ENCODE measurements at regions not wholly inside any gene's neighbourhood (a gene's known extent, or its start where the extent isn't known, plus 50 kb on each side); places are given as distances from the start of the nearest gene placed in this dataset.

DNA sequence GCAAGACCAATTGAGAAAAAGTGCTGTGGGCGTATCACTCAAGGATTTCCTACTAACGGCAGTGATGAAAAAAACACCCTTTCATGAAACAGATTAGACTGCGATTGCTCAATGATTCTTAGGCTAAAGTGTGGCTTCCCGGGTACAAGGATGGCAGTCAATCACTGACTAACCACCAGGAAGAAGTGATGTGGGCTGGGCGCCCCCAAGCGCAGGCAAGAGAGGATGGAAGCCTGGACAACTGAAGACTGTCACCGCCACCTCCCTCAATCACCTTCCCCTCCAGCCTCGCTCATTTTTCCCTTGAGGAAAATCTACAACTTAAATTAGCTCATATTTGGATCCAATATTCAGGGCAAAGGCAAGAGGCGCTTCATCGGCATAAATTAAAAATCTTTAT lies 707.2 kb downstream of the MTRR start:
- H3K27me3 ChIP-seq (ENCODE audit: insufficient read depth, low read depth): no peaks in the 10 kb centered on the region
- no peaks in the 10 kb centered on the region for H3K79me2 ChIP-seq (ENCODE audit: insufficient read depth, low read depth)

DNA sequence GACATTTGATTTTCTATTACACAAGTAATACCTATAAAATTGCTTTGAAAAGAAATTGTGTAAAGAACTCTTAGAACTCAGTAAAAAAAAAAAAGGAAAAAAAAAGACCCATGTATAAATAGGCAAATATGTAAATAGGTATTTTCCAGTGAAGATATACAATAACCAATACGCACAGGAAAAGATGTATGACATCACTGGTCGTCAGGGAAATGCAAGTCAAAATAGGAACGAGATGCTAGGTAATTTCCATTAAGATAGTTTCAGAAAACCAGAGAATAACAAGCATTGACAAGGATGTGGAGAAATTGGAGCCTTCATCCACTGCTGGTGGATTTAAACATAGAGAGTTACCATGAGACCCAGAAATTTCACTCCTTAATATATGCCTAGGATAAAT lies 708.8 kb downstream of the MTRR start:
- no peak overlapping the region for H3K4me3 ChIP-seq (IDR thresholded peaks at IDR 0.05; ENCODE audit: insufficient read depth, low read depth, low read length)
- H3K79me2 ChIP-seq (ENCODE audit: insufficient read depth, low read depth): no peaks in the 10 kb centered on the region
- TF ChIP-seq CTCF (conservative IDR thresholded peaks at IDR 0.05; ENCODE audit: low read depth, low read length): no peak
- H3K9ac ChIP-seq: no peak overlapping the region
- H3K27me3 ChIP-seq (ENCODE audit: insufficient read depth, low read depth): no peaks in the 10 kb centered on the region
- no peak overlapping the region for H2AFZ ChIP-seq (ENCODE audit: low read depth)
- no peaks in the 10 kb centered on the region for H4K20me1 ChIP-seq (ENCODE audit: insufficient read depth)
- H3K36me3 ChIP-seq (ENCODE audit: insufficient read depth): no peaks in the 10 kb centered on the region
- no peak overlapping the region for H3K27ac ChIP-seq
- no peak overlapping the region for H3K4me2 ChIP-seq
- H3K4me1 ChIP-seq (ENCODE audit: low read depth, poor library complexity, severe bottlenecking): no peaks in the 10 kb centered on the region

More for the DNA sequence above, 707.2 kb downstream of the MTRR start:
- no peak overlapping the region for H2AFZ ChIP-seq (ENCODE audit: low read depth)
- H3K9ac ChIP-seq: no peak overlapping the region
- no peak overlapping the region for H3K4me2 ChIP-seq
- no peaks in the 10 kb centered on the region for H3K36me3 ChIP-seq (ENCODE audit: insufficient read depth)
- H3K27ac ChIP-seq: no peak overlapping the region
- H3K4me3 ChIP-seq (IDR thresholded peaks at IDR 0.05; ENCODE audit: insufficient read depth, low read depth, low read length): no peak overlapping the region
- no peaks in the 10 kb centered on the region for H4K20me1 ChIP-seq (ENCODE audit: insufficient read depth)
- no peak for TF ChIP-seq CTCF (conservative IDR thresholded peaks at IDR 0.05; ENCODE audit: low read depth, low read length)
- H3K4me1 ChIP-seq (ENCODE audit: low read depth, poor library complexity, severe bottlenecking): no peaks in the 10 kb centered on the region

GRCh38 chr5:8580298-8580697 lies 711.4 kb downstream of the MTRR start:
- Histone ChIP-seq H3K9ac (no peak overlapping the region), H3K27me3 (ENCODE audit: insufficient read depth, low read depth) (no peaks in the 10 kb centered on the region), H3K4me1 (ENCODE audit: low read depth, poor library complexity, severe bottlenecking) (no peaks in the 10 kb centered on the region), H3K4me2 (no peak overlapping the region), H3K4me3 (IDR thresholded peaks at IDR 0.05; ENCODE audit: insufficient read depth, low read depth, low read length) (no peak overlapping the region), H2AFZ (ENCODE audit: low read depth) (no peak overlapping the region), H4K20me1 (ENCODE audit: insufficient read depth) (no peaks in the 10 kb centered on the region), H3K36me3 (ENCODE audit: insufficient read depth) (no peaks in the 10 kb centered on the region), H3K79me2 (ENCODE audit: insufficient read depth, low read depth) (no peaks in the 10 kb centered on the region), H3K27ac (no peak overlapping the region)
- no peak for TF ChIP-seq CTCF (conservative IDR thresholded peaks at IDR 0.05; ENCODE audit: low read depth, low read length)

GRCh38 chr5:8581047-8581446 lies 712.1 kb downstream of the MTRR start:
- H3K4me2 ChIP-seq: no peak overlapping the region
- H3K9ac ChIP-seq: no peak overlapping the region
- TF ChIP-seq CTCF (conservative IDR thresholded peaks at IDR 0.05; ENCODE audit: low read depth, low read length): no peak
- H3K36me3 ChIP-seq (ENCODE audit: insufficient read depth): no peaks in the 10 kb centered on the region
- no peak overlapping the region for H3K4me3 ChIP-seq (IDR thresholded peaks at IDR 0.05; ENCODE audit: insufficient read depth, low read depth, low read length)
- H3K27ac ChIP-seq: no peak overlapping the region
- H3K27me3 ChIP-seq (ENCODE audit: insufficient read depth, low read depth): no peaks in the 10 kb centered on the region
- no peaks in the 10 kb centered on the region for H3K4me1 ChIP-seq (ENCODE audit: low read depth, poor library complexity, severe bottlenecking)
- no peaks in the 10 kb centered on the region for H3K79me2 ChIP-seq (ENCODE audit: insufficient read depth, low read depth)
- H4K20me1 ChIP-seq (ENCODE audit: insufficient read depth): no peaks in the 10 kb centered on the region
- no peak overlapping the region for H2AFZ ChIP-seq (ENCODE audit: low read depth)

Data from KMS-11 (cell line).